HL-60 (cell line): ENCODE measurements at regions not wholly inside any gene's neighbourhood (a gene's known extent, or its start where the extent isn't known, plus 50 kb on each side); places are given as distances from the start of the nearest gene placed in this dataset.

Experiments used
- DNase-seq, 2 experiments: peaks; one replicate each; pipeline ENCODE4 v3.0.0-alpha.2; 2010 to 2020; ENCODE audit warnings: low read depth in 1 of 2, low spot score in 1 of 2
- H3K27ac ChIP-seq: fragments of 250-450 bp; sonication (Bioruptor Pico); replicated peaks from 2 replicates; pipeline ENCODE4 v1.5.1; 2020; ENCODE audit warnings: mild to moderate bottlenecking, moderate library complexity
- H3K27me3 ChIP-seq: fragments of 250-450 bp; sonication (Bioruptor Pico); 2 replicates; pipeline ENCODE4 v1.5.1; 2021; ENCODE audit warnings: mild to moderate bottlenecking, moderate library complexity; ENCODE audit not compliant: insufficient read depth, poor library complexity, severe bottlenecking
- H3K4me3 ChIP-seq: replicated peaks from 2 replicates; pipeline ENCODE4 v1.5.1; 2011; ENCODE audit warnings: mild to moderate bottlenecking, control low read depth, low read length; ENCODE audit not compliant: insufficient read depth
- CTCF ChIP-seq: IDR thresholded peaks from one replicate; pipeline ENCODE4 v1.5.1; 2011; ENCODE audit warnings: low read length, control low read depth, inconsistent platforms; ENCODE audit not compliant: insufficient read depth
- GABPA ChIP-seq: IDR thresholded peaks from 2 replicates; pipeline ENCODE4 v1.6.1; 2012; ENCODE audit warnings: low read depth
- POLR2AphosphoS5 ChIP-seq: IDR thresholded peaks from 2 replicates; pipeline ENCODE4 v1.6.1; 2012; ENCODE audit warnings: low read depth
- REST ChIP-seq: IDR thresholded peaks from 2 replicates; pipeline ENCODE4 v1.6.1; 2012; ENCODE audit warnings: low read depth; ENCODE audit not compliant: insufficient replicate concordance
- SPI1 ChIP-seq: IDR thresholded peaks from 2 replicates; pipeline ENCODE4 v1.6.1; 2012; ENCODE audit warnings: low read depth, mild to moderate bottlenecking, borderline replicate concordance

GRCh38 chr5:107211630-107212029 lies 459.1 kb downstream of the EFNA5 start:
- Histone ChIP-seq H3K4me3 (no peak overlapping the region), H3K27me3 (no peaks in the 10 kb centered on the region), H3K27ac (no peak overlapping the region)
- no peak for DNase-seq
- TF ChIP-seq GABPA, result no peak
- TF ChIP-seq POLR2AphosphoS5, result no peak
- no peak for TF ChIP-seq SPI1
- TF ChIP-seq REST, result no peak
- no peak for TF ChIP-seq CTCF

- TF ChIP-seq SPI1, result no peak
- no peak for TF ChIP-seq POLR2AphosphoS5
- TF ChIP-seq CTCF, result no peak
- TF ChIP-seq REST, result no peak
- Histone ChIP-seq H3K27me3 (no peaks in the 10 kb centered on the region), H3K4me3 (no peak overlapping the region), H3K27ac (no peak overlapping the region)
- no peak for DNase-seq
These were observed 461.9 kb downstream of the EFNA5 start for GRCh38 chr5:107208867-107209266.

GRCh38 chr5:107204413-107204812 lies 466.3 kb downstream of the EFNA5 start:
- Histone ChIP-seq H3K27ac (no peak overlapping the region), H3K27me3 (no peaks in the 10 kb centered on the region), H3K4me3 (no peak overlapping the region)
- DNase-seq, result no peak
- TF ChIP-seq SPI1 (no peak), CTCF (no peak), POLR2AphosphoS5 (no peak), REST (no peak), GABPA (no peak)
